Smooth muscle cell (in vitro differentiated cells): ENCODE measurements at regions not wholly inside any gene's neighbourhood (a gene's known extent, or its start where the extent isn't known, plus 50 kb on each side); places are given as distances from the start of the nearest gene placed in this dataset.
A peak's percentile ranks its signal among the peaks of the same experiment; 100 is the strongest.

Source experiments
- DNase-seq: peaks from one replicate; lab custom pipeline; 2025; ENCODE audit not compliant: unreplicated experiment; lab: John Stamatoyannopoulos, UW
- H2AFZ ChIP-seq: fragments of 200-600 bp; sonication (generic); 2 replicates; pipeline ENCODE4 v1.6.0; 2016; ENCODE audit warnings: antibody characterized with exemption, low read depth, mild to moderate bottlenecking
- H3F3A ChIP-seq: fragments of 200-600 bp; sonication (generic); 2 replicates; pipeline ENCODE4 v1.6.0; 2017; ENCODE audit warnings: antibody characterized with exemption, low read depth
- H3K27ac ChIP-seq: fragments of 200-600 bp; sonication (generic); 2 replicates; pipeline ENCODE4 v1.5.1; 2016; ENCODE audit warnings: low read depth, mild to moderate bottlenecking
- H3K27me3 ChIP-seq: fragments of 200-600 bp; sonication (generic); 2 replicates; pipeline ENCODE4 v1.6.1; 2016; ENCODE audit warnings: low read depth, mild to moderate bottlenecking
- H3K36me3 ChIP-seq: fragments of 200-600 bp; sonication (generic); 2 replicates; pipeline ENCODE4 v1.5.1; 2016; ENCODE audit warnings: low read depth
- H3K4me1 ChIP-seq: fragments of 200-600 bp; sonication (generic); 2 replicates; pipeline ENCODE4 v1.5.1; 2016; ENCODE audit warnings: low read depth
- H3K4me2 ChIP-seq: fragments of 200-600 bp; sonication (generic); 2 replicates; pipeline ENCODE4 v1.6.0; 2016; ENCODE audit warnings: mild to moderate bottlenecking
- H3K4me3 ChIP-seq: fragments of 200-600 bp; sonication (generic); 2 replicates; pipeline ENCODE4 v1.5.1; 2016; ENCODE audit warnings: mild to moderate bottlenecking
- H3K79me2 ChIP-seq: fragments of 200-600 bp; sonication (generic); 2 replicates; pipeline ENCODE4 v1.6.0; 2016; ENCODE audit warnings: low read depth, mild to moderate bottlenecking
- H3K9ac ChIP-seq: fragments of 200-600 bp; sonication (generic); 2 replicates; pipeline ENCODE4 v1.6.0; 2016; ENCODE audit warnings: low read depth
- H3K9me3 ChIP-seq: fragments of 200-600 bp; sonication (generic); replicated peaks from 2 replicates; pipeline ENCODE4 v1.5.1; 2016; ENCODE audit warnings: low read depth
- H4K20me1 ChIP-seq: fragments of 200-600 bp; sonication (generic); 2 replicates; pipeline ENCODE4 v1.6.0; 2016; ENCODE audit warnings: low read depth
- WGBS: methylation state at CpG from one replicate; pipeline ENCODE4 v1.1.7; 2016; ENCODE audit warnings: low lambda C conversion rate; 5-methylcytosine and 5-hydroxymethylcytosine counted together
- TF ChIP-seq, protein P1 (sequence below): fragments of 200-600 bp; sonication (generic); IDR thresholded peaks from 2 replicates; pipeline ENCODE4 v1.5.1; 2017; ENCODE audit warnings: borderline replicate concordance, mild to moderate bottlenecking, antibody characterized with exemption; ENCODE audit not compliant: insufficient read depth, poor library complexity, severe bottlenecking

DNA sequence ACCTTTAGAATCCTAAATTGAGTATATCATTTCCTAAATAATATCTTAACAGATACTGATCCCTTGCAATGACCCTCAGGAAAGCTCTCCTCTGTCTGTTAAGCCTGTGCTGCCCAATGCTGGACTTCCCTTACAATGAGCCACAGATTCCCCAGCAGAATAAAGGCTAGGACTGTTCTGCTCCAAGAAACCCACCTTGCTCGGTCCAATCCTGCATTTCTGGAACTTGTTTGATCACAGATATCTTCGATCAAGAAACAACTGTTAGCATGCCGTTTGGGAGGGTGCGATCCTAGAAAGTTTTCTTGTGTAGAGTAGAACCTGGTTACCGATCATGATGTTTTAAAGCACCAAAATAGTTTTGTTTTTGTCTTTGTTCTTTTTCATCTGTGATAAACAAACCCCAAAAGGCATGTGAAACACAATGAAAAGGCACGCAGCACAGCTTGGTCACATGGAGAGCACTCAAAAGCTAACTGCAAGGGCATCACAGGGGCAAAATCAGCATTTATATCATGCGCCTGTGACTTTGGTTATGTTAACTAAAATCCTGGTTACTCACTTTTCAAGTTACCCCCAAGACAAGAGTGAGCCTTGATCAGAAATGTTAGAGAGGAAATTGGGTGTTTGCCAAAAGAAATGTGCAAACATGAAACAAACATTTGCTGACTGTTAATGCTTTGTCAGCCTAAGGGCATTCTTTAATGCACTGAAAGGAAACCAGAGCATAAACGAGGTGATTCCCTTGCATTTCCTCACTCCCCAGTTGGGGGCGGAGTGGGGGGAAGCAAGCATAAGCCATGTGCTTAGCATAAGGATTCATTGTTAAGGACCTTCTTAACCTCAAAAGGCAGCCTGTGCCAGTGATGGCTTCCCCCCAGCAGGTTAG, 61.9 kb upstream of the ADAMTS16 start:
- no peak overlapping the region for H3K9ac ChIP-seq
- H3K79me2 ChIP-seq: no peaks in the 10 kb centered on the region
- no peak overlapping the region for H3K4me2 ChIP-seq
- no peak overlapping the region for H3K4me3 ChIP-seq
- no peak for DNase-seq
- H3K27ac ChIP-seq: no peak overlapping the region
- peak overlapping the region; percentile 62 for H2AFZ ChIP-seq
- H3K27me3 ChIP-seq: no peaks in the 10 kb centered on the region
- H3K4me1 ChIP-seq: no peaks in the 10 kb centered on the region
- no peaks in the 10 kb centered on the region for H4K20me1 ChIP-seq
- no peaks in the 10 kb centered on the region for H3K9me3 ChIP-seq
- whole genome bisulfite sequencing: 56% methylated on average over 9 of the region's 9 CpGs
- TF ChIP-seq, protein P1, sequence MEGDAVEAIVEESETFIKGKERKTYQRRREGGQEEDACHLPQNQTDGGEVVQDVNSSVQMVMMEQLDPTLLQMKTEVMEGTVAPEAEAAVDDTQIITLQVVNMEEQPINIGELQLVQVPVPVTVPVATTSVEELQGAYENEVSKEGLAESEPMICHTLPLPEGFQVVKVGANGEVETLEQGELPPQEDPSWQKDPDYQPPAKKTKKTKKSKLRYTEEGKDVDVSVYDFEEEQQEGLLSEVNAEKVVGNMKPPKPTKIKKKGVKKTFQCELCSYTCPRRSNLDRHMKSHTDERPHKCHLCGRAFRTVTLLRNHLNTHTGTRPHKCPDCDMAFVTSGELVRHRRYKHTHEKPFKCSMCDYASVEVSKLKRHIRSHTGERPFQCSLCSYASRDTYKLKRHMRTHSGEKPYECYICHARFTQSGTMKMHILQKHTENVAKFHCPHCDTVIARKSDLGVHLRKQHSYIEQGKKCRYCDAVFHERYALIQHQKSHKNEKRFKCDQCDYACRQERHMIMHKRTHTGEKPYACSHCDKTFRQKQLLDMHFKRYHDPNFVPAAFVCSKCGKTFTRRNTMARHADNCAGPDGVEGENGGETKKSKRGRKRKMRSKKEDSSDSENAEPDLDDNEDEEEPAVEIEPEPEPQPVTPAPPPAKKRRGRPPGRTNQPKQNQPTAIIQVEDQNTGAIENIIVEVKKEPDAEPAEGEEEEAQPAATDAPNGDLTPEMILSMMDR: no peak
- H3K36me3 ChIP-seq: no peaks in the 10 kb centered on the region
- H3F3A ChIP-seq: no peaks in the 10 kb centered on the region

DNA sequence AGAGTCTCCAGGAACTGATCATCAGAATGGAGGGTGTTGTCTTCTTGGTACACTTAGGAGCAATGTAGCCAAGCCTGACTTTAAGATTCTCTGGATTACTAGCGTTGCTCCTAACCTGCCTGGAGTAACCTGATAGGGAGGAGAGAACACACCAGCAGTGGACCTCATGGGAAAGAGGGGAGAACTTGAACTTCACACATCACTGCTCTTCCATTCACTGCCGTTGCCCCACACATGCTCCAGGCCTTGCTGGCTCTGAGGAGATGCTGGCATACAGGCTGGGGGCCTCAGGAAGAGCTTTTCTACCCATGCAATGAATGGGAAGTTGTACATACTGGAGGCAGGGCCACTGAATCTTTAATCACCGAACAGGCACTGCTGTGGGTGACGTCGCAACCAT, 60.3 kb upstream of the ADAMTS16 start:
- no peak overlapping the region for H3K27ac ChIP-seq
- no peaks in the 10 kb centered on the region for H3K79me2 ChIP-seq
- no peaks in the 10 kb centered on the region for H3K36me3 ChIP-seq
- H3F3A ChIP-seq: no peaks in the 10 kb centered on the region
- DNase-seq: no peak
- no peak overlapping the region for H3K4me3 ChIP-seq
- H3K4me2 ChIP-seq: no peak overlapping the region
- no peaks in the 10 kb centered on the region for H3K4me1 ChIP-seq
- TF ChIP-seq, protein P1: no peak
- H3K9ac ChIP-seq: no peak overlapping the region
- H3K9me3 ChIP-seq: no peaks in the 10 kb centered on the region
- no peaks in the 10 kb centered on the region for H4K20me1 ChIP-seq
- 89% methylated on average over 5 of the region's 5 CpGs for WGBS
- no peak overlapping the region for H2AFZ ChIP-seq
- H3K27me3 ChIP-seq: no peaks in the 10 kb centered on the region

DNA sequence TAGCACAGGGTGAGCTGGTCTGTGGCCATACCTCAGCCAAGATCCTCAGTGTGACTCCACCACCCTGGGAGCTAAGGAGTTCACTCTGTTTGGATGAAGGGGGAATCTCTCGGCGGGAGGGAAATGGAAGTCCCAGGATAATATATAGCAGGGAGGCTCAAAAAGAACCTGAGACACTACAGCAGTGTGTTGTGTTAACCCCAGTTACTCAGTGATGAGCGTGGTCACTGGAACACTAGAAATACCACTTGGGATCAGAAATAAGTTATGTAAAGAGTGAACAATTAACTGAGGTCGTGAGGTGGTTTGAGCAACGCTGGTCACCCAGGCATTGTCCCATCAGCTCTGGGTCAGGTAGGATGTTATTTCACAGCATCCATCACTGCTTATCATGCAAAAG, 59.3 kb upstream of the ADAMTS16 start:
- WGBS: 93% methylated on average over 5 of the region's 5 CpGs
- Histone ChIP-seq H3K9me3 (no peaks in the 10 kb centered on the region), H3K27ac (no peak overlapping the region), H4K20me1 (no peaks in the 10 kb centered on the region), H3K4me3 (no peak overlapping the region), H3K4me2 (no peak overlapping the region), H3K79me2 (no peaks in the 10 kb centered on the region), H3F3A (no peaks in the 10 kb centered on the region), H2AFZ (no peak overlapping the region), H3K27me3 (no peaks in the 10 kb centered on the region), H3K9ac (no peak overlapping the region), H3K4me1 (peaks cover 9% of the 10 kb centered on the region), H3K36me3 (no peaks in the 10 kb centered on the region)
- TF ChIP-seq, protein P1: no peak
- no peak for DNase-seq

DNA sequence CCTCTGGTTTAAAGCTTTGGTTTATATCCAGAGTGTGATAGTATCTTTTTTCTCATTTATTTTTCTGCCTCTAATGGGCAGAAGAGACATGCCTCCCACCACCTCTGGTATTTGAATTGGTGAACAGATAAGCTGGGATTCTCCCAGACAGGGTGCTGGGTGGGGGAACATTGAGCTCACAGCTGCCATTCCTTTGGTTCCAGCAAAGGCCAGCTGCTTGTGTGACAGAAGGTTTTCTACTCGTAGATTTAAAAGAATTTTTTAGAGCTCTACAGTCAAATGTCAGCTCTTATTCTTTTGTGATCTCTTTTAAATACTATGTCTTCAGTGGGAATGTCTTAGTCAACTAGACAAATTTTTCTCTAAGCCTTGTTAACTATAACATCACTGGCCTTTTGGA, 54.7 kb upstream of the ADAMTS16 start:
- H3K36me3 ChIP-seq: no peaks in the 10 kb centered on the region
- no peaks in the 10 kb centered on the region for H4K20me1 ChIP-seq
- no peaks in the 10 kb centered on the region for H3K27me3 ChIP-seq
- H3F3A ChIP-seq: no peaks in the 10 kb centered on the region
- TF ChIP-seq, protein P1: no peak
- H3K4me1 ChIP-seq: peaks cover 9% of the 10 kb centered on the region
- H3K9ac ChIP-seq: no peak overlapping the region
- no peaks in the 10 kb centered on the region for H3K79me2 ChIP-seq
- no peaks in the 10 kb centered on the region for H3K9me3 ChIP-seq
- DNase-seq: no peak
- H2AFZ ChIP-seq: no peak overlapping the region
- no peak overlapping the region for H3K27ac ChIP-seq
- H3K4me3 ChIP-seq: no peak overlapping the region
- no peak overlapping the region for H3K4me2 ChIP-seq
- WGBS: 27% methylated on average over 1 of the region's 1 CpG
